ENCODE measurements at regions not wholly inside any gene's neighbourhood (a gene's known extent, or its start where the extent isn't known, plus 50 kb on each side); places are given as distances from the start of the nearest gene placed in this dataset.

GRCh38 chr3:181660337-181660736 is 51.4 kb upstream of the SOX2 start:
- H3K36me3 Mint-ChIP-seq (ENCODE audit: low read depth): no peaks in the 10 kb centered on the region

More at GRCh38 chr3:181660337-181660736, 51.4 kb upstream of the SOX2 start:
- no peak overlapping the region for H3K4me3 Mint-ChIP-seq
- H3K27ac Mint-ChIP-seq: no peak overlapping the region
- H3K4me2 ChIP-seq: no peak overlapping the region
- no peaks in the 10 kb centered on the region for H3K9me2 ChIP-seq (ENCODE audit: insufficient read depth)
- H3K36me3 ChIP-seq (ENCODE audit: insufficient read depth): no peaks in the 10 kb centered on the region
- H3K4me3 ChIP-seq: no peak overlapping the region
- H3K27me3 Mint-ChIP-seq (ENCODE audit: insufficient read depth, low read depth, poor library complexity): no peaks in the 10 kb centered on the region
- TF ChIP-seq CTCF (conservative IDR thresholded peaks at IDR 0.05; ENCODE audit: low read depth in 2 of 2): no peak
- TF ChIP-seq ETS1 (IDR thresholded peaks at IDR 0.05): no peak
- no peak for TF ChIP-seq EZH2 (IDR thresholded peaks at IDR 0.05; ENCODE audit: low read depth, unreplicated experiment)
- no peak for TF ChIP-seq ZNF331 (CRISPR knock-in tag; IDR thresholded peaks at IDR 0.05; ENCODE audit: low read depth)
- no peak for TF ChIP-seq ZNF114 (CRISPR knock-in tag; IDR thresholded peaks at IDR 0.05)
- TF ChIP-seq REST (IDR thresholded peaks at IDR 0.05; ENCODE audit: unreplicated experiment): no peak
- TF ChIP-seq EZH2phosphoT487 (IDR thresholded peaks at IDR 0.05; ENCODE audit: unreplicated experiment): no peak
- no peak for TF ChIP-seq STAT1 (IDR thresholded peaks at IDR 0.05; ENCODE audit: unreplicated experiment)
- H3K79me2 ChIP-seq (replicated peaks; ENCODE audit: insufficient read depth): no peaks in the 10 kb centered on the region
- H3K9me3 Mint-ChIP-seq: no peaks in the 10 kb centered on the region
- H3K4me1 Mint-ChIP-seq: no peaks in the 10 kb centered on the region
- DNase-seq (ENCODE audit: low spot score): no peak
- no peak overlapping the region for H2AFZ ChIP-seq
- H3K27me3 ChIP-seq (ENCODE audit: insufficient read depth): no peaks in the 10 kb centered on the region
- no peaks in the 10 kb centered on the region for H4K20me1 ChIP-seq (replicated peaks; ENCODE audit: insufficient read depth)
- no peaks in the 10 kb centered on the region; the same call in 1 of the 2 replicates for H3K4me1 ChIP-seq (ENCODE audit: insufficient read depth)
- no peak overlapping the region for H3K27ac ChIP-seq (ENCODE audit: low read depth)
- no peaks in the 10 kb centered on the region for H3F3A ChIP-seq (replicated peaks; ENCODE audit: low read depth)
- ATAC-seq: no peak

Data from GM23338 (cell line).